K562 (cell line): ENCODE measurements at regions not wholly inside any gene's neighbourhood (a gene's known extent, or its start where the extent isn't known, plus 50 kb on each side); places are given as distances from the start of the nearest gene placed in this dataset.

Source experiments
- BRD9 ChIP-seq: fragments of 450-650 bp; IDR thresholded peaks from 2 replicates; pipeline ENCODE4 v1.6.1; 2018; ENCODE audit warnings: low read depth; ENCODE audit not compliant: partially characterized antibody
- ELF1 ChIP-seq: fragments of 200-800 bp; sonication (Bioruptor generic); IDR thresholded peaks from 2 replicates; pipeline ENCODE4 v1.6.1; 2016; ENCODE audit warnings: missing genetic modification characterization, missing compliant biosample characterization
- ETV6 ChIP-seq, 3 experiments: fragments of 150-350 bp in 1 of 3; sonication (generic) in 1 of 3; formaldehyde crosslinking in 1 of 3; IDR thresholded peaks; 2 replicates each; pipeline versions ENCODE4 v1.6.1 to v1.8.0; 2014 to 2022; ENCODE audit warnings: borderline replicate concordance in 2 of 3, low read depth in 2 of 3, antibody characterized with exemption in 1 of 3, low read length in 1 of 3, mild to moderate bottlenecking in 1 of 3, missing genetic modification reagents in 1 of 3
- HDAC1 ChIP-seq, 2 experiments: fragments of 450-650 bp; IDR thresholded peaks; 2 replicates each; pipeline ENCODE4 v1.6.1; 2016 to 2017; ENCODE audit warnings: inconsistent platforms in 1 of 2, mild to moderate bottlenecking in 1 of 2, moderate library complexity in 1 of 2
- NCOA2 ChIP-seq, 2 experiments: fragments of 450-650 bp; IDR thresholded peaks; 2 replicates each; pipeline ENCODE4 v1.6.1; 2018; ENCODE audit warnings: mild to moderate bottlenecking in 2 of 2, moderate library complexity in 1 of 2; ENCODE audit not compliant: partially characterized antibody in 2 of 2
- NELFE ChIP-seq: IDR thresholded peaks from 2 replicates; pipeline ENCODE4 v1.6.1; 2011; ENCODE audit warnings: mild to moderate bottlenecking; ENCODE audit not compliant: insufficient read depth, insufficient read length
- RCOR1 ChIP-seq, 2 experiments: IDR thresholded peaks; 2 replicates each; pipeline ENCODE4 v1.6.1; 2012; ENCODE audit warnings: low read depth in 2 of 2, low read length in 2 of 2, borderline replicate concordance in 1 of 2, improper control_type of control experiment in 1 of 2
- RERE ChIP-seq: sonication (generic); formaldehyde crosslinking; IDR thresholded peaks from 2 replicates; pipeline ENCODE4 v1.8.0; 2023; ENCODE audit warnings: missing genetic modification reagents, mild to moderate bottlenecking, borderline replicate concordance
- SIN3A ChIP-seq, 2 experiments: fragments of 150-350 bp in 1 of 2; IDR thresholded peaks; 2 replicates each; pipeline ENCODE4 v1.6.1; 2011 to 2016; ENCODE audit warnings: borderline replicate concordance in 2 of 2, low read depth in 2 of 2, low read length in 2 of 2, mild to moderate bottlenecking in 2 of 2, moderate library complexity in 2 of 2; ENCODE audit not compliant: control insufficient read depth in 1 of 2
- TBP ChIP-seq: optimal IDR thresholded peaks from 2 replicates; pipeline ENCODE3; 2011; ENCODE audit warnings: low read depth, low read length, improper control_type of control experiment
- TF ChIP-seq, protein P1 (sequence below): conservative IDR thresholded peaks from 2 replicates; pipeline ENCODE4 v1.6.1; 2011; ENCODE audit warnings: low read depth, mild to moderate bottlenecking, low read length; ENCODE audit not compliant: control insufficient read depth
- TF ChIP-seq, protein P2 (sequence below), 2 experiments: fragments of 450-650 bp in 1 of 2; IDR thresholded peaks; 2 replicates each; pipeline ENCODE4 v1.6.1; 2011 to 2017; ENCODE audit warnings: low read depth in 2 of 2, antibody characterized with exemption in 1 of 2, borderline replicate concordance in 1 of 2, low read length in 1 of 2, mild to moderate bottlenecking in 1 of 2, mixed read lengths in 1 of 2; ENCODE audit not compliant: control insufficient read depth in 1 of 2
- TF ChIP-seq, protein P3 (sequence below): sonication (generic); formaldehyde crosslinking; IDR thresholded peaks from 2 replicates; pipeline ENCODE4 v1.8.1; 2022; ENCODE audit warnings: missing genetic modification reagents

GRCh38 chr6:28725890-28726348 is 197.9 kb downstream of the TRIM27 start (continued):
- TF ChIP-seq, protein P1, sequence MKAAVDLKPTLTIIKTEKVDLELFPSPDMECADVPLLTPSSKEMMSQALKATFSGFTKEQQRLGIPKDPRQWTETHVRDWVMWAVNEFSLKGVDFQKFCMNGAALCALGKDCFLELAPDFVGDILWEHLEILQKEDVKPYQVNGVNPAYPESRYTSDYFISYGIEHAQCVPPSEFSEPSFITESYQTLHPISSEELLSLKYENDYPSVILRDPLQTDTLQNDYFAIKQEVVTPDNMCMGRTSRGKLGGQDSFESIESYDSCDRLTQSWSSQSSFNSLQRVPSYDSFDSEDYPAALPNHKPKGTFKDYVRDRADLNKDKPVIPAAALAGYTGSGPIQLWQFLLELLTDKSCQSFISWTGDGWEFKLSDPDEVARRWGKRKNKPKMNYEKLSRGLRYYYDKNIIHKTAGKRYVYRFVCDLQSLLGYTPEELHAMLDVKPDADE = peak; percentile 82
- TF ChIP-seq RCOR1 (IDR thresholded peaks at IDR 0.05; ENCODE audit: borderline replicate concordance in 1 of 2, low read depth in 2 of 2, low read length in 2 of 2) (peak in 1 of 2 experiments; percentile 62; a peak in 2 of 4 replicates), RERE (no peak), ETV6 (IDR thresholded peaks at IDR 0.05; ENCODE audit: borderline replicate concordance in 1 of 2, low read depth in 2 of 2, low read length in 1 of 2) (no peak), ETV6 (CRISPR knock-in tag; IDR thresholded peaks at IDR 0.05; ENCODE audit: borderline replicate concordance) (no peak), BRD9 (peak; percentile 92), TBP (peak; percentile 99), NCOA2 (IDR thresholded peaks at IDR 0.05; ENCODE audit: partially characterized antibody in 2 of 2) (peak in 1 of 2 experiments; percentile 86), SIN3A (IDR thresholded peaks at IDR 0.05; ENCODE audit: borderline replicate concordance in 2 of 2, control insufficient read depth in 1 of 2, low read depth in 2 of 2, low read length in 2 of 2) (no peak), ELF1 (no peak), HDAC1 (IDR thresholded peaks at IDR 0.05) (peak in 1 of 2 experiments; percentile 58; a peak in 2 of 4 replicates), NELFE (no peak)
- TF ChIP-seq, protein P2, sequence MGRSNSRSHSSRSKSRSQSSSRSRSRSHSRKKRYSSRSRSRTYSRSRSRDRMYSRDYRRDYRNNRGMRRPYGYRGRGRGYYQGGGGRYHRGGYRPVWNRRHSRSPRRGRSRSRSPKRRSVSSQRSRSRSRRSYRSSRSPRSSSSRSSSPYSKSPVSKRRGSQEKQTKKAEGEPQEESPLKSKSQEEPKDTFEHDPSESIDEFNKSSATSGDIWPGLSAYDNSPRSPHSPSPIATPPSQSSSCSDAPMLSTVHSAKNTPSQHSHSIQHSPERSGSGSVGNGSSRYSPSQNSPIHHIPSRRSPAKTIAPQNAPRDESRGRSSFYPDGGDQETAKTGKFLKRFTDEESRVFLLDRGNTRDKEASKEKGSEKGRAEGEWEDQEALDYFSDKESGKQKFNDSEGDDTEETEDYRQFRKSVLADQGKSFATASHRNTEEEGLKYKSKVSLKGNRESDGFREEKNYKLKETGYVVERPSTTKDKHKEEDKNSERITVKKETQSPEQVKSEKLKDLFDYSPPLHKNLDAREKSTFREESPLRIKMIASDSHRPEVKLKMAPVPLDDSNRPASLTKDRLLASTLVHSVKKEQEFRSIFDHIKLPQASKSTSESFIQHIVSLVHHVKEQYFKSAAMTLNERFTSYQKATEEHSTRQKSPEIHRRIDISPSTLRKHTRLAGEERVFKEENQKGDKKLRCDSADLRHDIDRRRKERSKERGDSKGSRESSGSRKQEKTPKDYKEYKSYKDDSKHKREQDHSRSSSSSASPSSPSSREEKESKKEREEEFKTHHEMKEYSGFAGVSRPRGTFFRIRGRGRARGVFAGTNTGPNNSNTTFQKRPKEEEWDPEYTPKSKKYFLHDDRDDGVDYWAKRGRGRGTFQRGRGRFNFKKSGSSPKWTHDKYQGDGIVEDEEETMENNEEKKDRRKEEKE (IDR thresholded peaks at IDR 0.05; ENCODE audit: borderline replicate concordance in 1 of 2, control insufficient read depth in 1 of 2, low read depth in 2 of 2, low read length in 1 of 2) = peak in 1 of 2 experiments; percentile 72; a peak in 1 of 4 replicates
- TF ChIP-seq, protein P3, sequence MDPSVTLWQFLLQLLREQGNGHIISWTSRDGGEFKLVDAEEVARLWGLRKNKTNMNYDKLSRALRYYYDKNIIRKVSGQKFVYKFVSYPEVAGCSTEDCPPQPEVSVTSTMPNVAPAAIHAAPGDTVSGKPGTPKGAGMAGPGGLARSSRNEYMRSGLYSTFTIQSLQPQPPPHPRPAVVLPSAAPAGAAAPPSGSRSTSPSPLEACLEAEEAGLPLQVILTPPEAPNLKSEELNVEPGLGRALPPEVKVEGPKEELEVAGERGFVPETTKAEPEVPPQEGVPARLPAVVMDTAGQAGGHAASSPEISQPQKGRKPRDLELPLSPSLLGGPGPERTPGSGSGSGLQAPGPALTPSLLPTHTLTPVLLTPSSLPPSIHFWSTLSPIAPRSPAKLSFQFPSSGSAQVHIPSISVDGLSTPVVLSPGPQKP (CRISPR knock-in tag) = no peak
